ENCODE measurements at regions not wholly inside any gene's neighbourhood (a gene's known extent, or its start where the extent isn't known, plus 50 kb on each side); places are given as distances from the start of the nearest gene placed in this dataset.

- no peak for TF ChIP-seq CTCF (CRISPR knock-in tag; IDR thresholded peaks at IDR 0.05)
- no peak for TF ChIP-seq RNF2 (conservative IDR thresholded peaks at IDR 0.05; ENCODE audit: low read depth)
- TF ChIP-seq POLR2A (IDR thresholded peaks at IDR 0.05; ENCODE audit: insufficient read depth in 1 of 2, low read depth in 2 of 2, low read length in 2 of 2), result no peak
Measured at GRCh38 chr10:58094985-58095718, 172.5 kb downstream of the IPMK start.

Measured in HepG2 (cell line).